ENCODE measurements at regions not wholly inside any gene's neighbourhood (a gene's known extent, or its start where the extent isn't known, plus 50 kb on each side); places are given as distances from the start of the nearest gene placed in this dataset.
"Not testable (repeated sequence)": the region's sequence is repeated elsewhere in the genome, so short reads cannot be mapped to it uniquely, and the experiment has no call there.

DNA sequence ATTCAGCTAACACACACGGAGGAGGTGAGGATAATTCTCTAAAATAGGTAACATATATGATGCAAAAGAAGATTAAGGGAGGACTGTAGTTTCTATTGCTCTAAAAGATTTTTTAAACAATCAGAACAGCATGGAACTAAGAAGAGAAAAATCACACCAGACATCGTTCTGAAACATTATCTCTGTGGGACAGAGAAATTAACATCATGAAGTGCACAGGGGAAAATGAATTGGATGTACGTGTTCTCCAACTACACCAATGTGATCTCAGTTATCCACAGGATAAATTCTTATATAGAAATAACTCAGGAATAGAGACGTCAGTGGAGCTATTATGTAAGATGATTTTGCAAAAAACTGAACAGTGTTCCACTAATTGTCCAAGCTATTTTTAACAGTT lies 614.1 kb upstream of the HS3ST1 start:
- DNase-seq: no peak

- peak; percentile 14 to 71 (median 49) for DNase-seq
These were observed 613.1 kb upstream of the HS3ST1 start for GRCh38 chr4:12041828-12042227.

- no peak for DNase-seq
These were observed 607.8 kb upstream of the HS3ST1 start for GRCh38 chr4:12036450-12036849.

GRCh38 chr4:12028258-12028657 lies 599.6 kb upstream of the HS3ST1 start:
- DNase-seq: no peak

- DNase-seq: no peak
These were observed 593.7 kb upstream of the HS3ST1 start for GRCh38 chr4:12022409-12022808.

DNA sequence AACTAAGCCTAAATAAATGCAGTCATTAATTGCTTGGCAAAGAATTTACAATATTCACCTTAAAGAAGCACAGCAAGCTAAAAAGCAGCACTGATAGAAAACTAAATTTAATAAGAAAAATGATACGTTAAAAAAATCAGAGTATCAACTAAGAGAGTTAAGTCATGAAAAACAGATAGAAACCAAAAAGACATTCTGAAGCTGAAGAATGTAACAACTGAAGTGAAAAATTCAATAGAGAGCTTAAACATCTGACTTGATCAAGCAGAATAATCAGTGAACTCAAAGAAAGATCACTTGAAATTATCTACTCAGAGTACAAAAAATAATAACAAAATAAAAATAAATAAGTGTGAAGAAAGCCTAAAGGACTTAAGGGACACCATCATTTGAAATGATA lies 588.0 kb upstream of the HS3ST1 start:
- no peak for DNase-seq

DNA sequence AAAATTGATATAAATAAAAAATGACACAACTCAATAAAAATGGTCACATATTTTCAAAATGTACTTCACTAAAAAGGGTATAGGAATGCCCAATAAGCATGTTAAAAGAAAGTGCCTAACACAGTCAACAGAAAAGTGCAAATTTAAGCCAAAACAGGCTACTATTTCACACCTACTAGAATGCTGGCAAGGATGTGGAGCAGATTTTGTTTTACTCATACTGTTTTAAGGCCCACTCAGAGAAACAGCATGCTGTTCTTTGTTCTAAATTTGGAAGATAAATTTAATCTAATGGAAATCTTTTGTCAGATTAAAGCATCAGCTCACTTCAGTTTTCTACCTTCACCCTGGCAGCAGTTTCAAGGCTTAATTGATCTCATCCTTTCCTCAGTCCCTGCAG lies 576.8 kb upstream of the HS3ST1 start:
- no peak for DNase-seq

GRCh38 chr4:11996581-11996980 lies 567.9 kb upstream of the HS3ST1 start:
- DNase-seq: not testable (repeated sequence)

DNA sequence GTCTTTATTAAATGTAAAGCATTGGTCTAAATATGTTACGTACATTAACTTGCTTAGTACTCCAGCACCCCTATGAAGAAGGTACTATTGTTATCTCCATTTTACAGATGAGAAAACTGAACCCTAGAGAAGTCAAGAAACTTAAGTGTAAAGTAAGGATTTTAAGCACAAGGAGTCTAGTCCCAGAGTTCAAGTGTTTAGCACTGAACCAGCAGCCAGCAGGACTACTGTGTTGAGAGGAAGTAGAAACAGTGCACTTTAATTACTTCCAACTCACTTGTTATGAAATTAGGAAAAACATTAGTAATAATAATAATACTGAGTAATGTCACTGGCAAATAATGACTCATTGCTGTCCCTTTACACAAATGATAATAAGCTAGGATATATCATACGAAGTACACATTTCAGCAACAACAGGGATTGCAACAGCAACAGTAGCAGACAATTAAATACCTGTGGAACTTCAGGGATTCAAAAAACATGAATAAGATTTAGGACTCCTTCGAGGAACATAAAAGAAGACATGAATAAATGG lies 548.1 kb upstream of the HS3ST1 start:
- no peak for DNase-seq

DNA sequence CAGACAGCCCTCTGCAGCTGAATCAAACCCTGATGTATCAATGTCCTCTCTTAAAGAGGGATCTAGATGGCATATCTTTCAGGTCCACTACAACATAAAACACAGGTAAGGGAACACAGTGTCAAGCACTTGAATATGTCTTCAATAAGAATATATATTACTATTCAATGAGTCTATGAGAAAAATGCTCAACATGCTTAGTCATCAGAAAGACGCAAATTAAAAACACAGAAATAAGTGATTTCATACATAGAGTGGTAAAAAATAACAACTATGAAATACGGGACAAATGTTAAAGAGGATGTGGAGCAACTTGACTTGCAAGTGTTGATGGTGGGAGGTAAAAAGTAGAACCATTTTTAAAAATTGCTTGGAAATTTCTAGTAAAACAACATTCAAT lies 544.6 kb upstream of the HS3ST1 start:
- no peak for DNase-seq

DNA sequence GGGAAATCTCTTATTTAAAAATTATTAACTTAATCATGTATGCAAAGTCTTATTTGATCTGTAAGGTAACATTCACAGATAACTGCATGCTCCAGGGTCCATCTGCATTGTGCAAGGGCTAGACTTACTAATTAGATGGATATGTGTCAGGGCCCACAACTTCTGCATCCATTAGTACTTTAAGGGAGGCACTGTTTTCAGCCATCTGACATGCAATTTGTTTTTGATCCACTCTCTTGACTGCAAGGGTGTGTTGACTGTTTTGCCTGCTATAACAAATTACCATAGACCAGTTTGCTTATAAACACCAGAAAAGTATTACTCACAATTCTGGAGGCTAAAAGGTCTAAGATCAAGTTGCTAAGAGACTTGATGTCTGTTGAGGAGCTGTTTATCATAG lies 542.1 kb upstream of the HS3ST1 start:
- no peak for DNase-seq

GRCh38 chr4:11966782-11967181 lies 538.1 kb upstream of the HS3ST1 start:
- DNase-seq: no peak

DNA sequence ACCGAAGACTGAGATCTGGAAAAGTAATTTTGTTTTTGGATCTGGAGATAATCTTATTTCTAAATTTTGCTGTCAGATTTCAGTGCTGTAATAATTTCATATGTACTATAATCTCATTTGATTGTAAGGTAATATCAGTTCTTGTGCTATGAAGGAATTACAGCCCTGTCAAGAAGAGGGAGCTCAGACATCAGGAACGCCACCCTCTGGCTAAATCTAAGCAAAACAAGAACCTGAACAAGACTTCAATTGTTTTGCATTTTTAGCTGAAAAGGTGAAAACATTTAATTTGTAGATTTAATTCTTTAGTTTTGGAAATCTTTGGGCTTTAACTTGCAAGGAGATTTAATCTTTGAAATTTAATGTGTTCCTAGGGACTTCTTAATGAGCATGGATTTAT lies 525.4 kb upstream of the HS3ST1 start:
- DNase-seq: peak; percentile 38 to 71 (median 59)

DNA sequence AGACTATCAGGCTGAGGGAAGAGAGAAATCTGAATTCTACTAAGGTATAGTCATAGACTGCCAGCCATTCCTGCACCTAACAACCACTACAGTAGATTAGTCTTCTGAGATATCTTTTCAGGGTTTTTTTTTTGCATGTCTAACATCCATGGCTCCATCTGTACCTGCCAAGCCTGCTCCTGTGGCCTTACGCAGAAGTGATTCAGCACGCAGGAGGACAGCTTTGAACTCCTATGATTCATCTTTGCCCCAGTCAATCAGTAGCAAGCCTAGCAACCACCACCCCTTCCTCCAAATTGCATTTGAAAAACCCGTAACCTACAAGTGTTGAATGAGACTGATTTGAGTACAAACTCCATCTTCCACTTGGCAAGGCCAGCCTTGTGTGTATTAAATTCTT lies 520.7 kb upstream of the HS3ST1 start:
- no peak for DNase-seq

DNA sequence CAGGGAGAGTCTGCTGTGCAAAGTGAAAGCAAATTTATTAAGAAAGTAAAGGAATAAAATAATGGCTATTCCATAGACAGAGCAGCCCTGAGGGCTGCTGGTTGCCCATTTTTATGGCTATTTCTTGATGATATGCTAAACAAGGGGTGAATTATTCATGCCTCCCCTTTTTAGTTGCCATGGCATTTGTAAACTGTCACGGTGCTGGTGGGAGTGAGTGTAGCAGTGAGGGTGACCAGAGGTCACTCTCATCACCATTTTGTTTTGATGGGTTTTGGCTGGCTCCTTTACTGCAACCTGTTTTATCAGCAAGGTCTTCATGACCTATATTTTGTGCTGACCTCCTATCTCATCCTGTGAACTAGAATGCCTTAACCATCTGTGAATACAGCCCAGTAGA lies 518.9 kb upstream of the HS3ST1 start:
- DNase-seq: not testable (repeated sequence)

- DNase-seq: no peak
These were observed 509.2 kb upstream of the HS3ST1 start for GRCh38 chr4:11937941-11938340.

DNA sequence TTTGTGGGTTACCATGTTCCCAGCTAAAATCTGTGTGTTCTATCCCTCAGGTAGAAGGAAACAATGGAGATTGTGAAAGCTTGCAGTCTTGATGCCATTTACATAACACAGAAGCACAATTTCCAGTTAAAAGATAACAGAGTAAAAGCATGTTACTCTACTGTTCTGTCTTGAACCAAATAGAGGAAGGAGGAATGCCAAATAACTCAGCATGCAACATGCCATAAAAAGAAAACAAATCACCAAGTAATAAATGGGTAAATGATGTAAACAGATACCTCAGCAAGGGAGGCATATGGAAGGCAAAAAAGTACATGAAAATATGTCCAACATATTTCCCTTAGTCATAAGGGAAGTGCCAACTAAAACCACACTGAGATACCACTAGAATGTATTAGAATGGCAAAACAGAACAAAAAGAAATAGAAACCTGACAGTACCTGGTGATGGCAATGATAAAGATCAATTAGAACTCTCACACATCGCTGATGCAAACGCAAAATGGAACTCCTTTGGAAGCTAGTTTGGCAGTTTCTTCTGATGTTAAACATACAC lies 502.6 kb upstream of the HS3ST1 start:
- DNase-seq: no peak

DNA sequence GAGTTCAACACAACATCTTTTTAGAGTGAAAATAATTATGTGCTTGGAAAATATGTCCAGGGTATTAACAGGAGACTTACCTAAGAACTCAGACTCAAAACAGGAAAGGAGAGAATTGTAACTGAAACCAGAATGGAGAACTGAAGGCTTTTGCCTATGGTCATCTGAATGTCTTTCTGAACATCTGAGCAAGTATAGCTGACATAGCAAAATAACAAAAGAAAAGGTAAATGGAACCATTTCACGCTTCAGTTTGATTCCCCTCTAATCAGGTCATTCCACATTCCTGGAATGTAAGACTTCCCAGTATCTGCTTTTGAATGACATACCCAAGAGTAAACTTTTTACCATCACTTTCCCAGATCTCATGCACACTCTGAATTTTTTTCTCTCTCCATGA lies 500.4 kb upstream of the HS3ST1 start:
- DNase-seq: no peak

DNA sequence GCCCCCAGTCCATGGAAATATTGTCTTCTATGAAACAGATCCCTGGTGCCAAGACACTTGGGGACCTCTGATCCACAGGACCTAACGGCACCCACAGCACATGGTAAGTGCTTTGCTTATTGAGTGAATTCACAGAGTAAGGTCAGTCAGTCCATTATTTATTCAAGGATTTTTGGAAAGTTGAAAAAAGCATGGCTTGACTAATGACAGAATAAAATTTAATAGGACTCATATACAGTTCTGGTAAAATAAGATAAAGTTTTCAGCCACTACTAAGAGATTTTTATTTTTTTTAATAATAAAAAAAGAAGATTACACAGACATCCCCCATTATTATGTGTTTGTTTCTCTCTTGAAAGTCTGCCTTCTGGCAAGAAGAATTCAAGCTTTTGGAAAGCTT lies 490.6 kb upstream of the HS3ST1 start:
- no peak for DNase-seq

GRCh38 chr4:11914406-11914805 lies 485.7 kb upstream of the HS3ST1 start:
- no peak for DNase-seq

GRCh38 chr4:11912886-11913285 lies 484.2 kb upstream of the HS3ST1 start:
- peak; percentile 26 to 63 (median 44) for DNase-seq

- no peak for DNase-seq
These were observed 482.1 kb upstream of the HS3ST1 start for GRCh38 chr4:11910812-11911211.

DNA sequence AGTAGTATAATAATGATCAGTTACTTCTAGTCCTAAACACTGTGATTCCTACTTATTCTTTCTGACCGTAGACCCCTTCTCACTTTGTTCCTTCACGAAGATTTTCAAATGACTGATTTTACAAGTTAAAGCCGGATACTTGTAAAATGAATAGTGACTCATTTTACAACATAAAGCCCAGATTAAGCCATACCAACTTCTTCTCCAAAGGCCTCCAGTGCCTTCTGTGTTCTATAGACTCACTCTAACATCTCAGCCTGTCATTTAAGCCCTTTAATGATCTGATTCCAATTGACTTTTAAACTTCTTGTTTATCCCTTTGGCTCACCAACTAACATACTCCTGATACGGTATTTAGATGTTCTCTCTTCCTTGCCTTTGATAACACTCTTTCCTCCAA lies 480.0 kb upstream of the HS3ST1 start:
- DNase-seq: no peak

GRCh38 chr4:11908205-11908604 lies 479.5 kb upstream of the HS3ST1 start:
- DNase-seq: no peak

Data from suppressor macrophage (primary cell).